ENCODE measurements at regions not wholly inside any gene's neighbourhood (a gene's known extent, or its start where the extent isn't known, plus 50 kb on each side); places are given as distances from the start of the nearest gene placed in this dataset.

DNA sequence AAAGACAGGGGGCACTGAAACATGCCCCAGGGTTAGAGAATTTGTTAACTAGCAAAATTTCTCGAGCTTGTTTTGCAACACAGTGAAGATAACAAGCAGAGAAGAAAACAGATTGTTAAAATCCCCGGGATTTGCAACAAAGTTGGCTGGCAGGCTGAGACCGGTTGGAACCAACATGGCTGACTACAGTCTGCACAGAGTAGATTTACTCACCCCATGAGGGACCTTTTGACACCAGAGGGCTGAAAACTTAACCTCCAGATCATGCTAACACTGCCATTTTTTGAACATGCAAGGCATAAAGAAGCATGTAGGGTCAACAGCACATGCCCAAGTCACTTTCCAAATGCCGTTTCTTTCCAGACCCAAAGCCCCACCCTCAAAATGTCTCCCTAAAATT lies 95.2 kb upstream of the TMEM26 start:
- TF ChIP-seq, protein P1, sequence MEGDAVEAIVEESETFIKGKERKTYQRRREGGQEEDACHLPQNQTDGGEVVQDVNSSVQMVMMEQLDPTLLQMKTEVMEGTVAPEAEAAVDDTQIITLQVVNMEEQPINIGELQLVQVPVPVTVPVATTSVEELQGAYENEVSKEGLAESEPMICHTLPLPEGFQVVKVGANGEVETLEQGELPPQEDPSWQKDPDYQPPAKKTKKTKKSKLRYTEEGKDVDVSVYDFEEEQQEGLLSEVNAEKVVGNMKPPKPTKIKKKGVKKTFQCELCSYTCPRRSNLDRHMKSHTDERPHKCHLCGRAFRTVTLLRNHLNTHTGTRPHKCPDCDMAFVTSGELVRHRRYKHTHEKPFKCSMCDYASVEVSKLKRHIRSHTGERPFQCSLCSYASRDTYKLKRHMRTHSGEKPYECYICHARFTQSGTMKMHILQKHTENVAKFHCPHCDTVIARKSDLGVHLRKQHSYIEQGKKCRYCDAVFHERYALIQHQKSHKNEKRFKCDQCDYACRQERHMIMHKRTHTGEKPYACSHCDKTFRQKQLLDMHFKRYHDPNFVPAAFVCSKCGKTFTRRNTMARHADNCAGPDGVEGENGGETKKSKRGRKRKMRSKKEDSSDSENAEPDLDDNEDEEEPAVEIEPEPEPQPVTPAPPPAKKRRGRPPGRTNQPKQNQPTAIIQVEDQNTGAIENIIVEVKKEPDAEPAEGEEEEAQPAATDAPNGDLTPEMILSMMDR (IDR thresholded peaks at IDR 0.05) = no peak
- TF ChIP-seq POLR2A (IDR thresholded peaks at IDR 0.05) = no peak

All from thyroid gland (tissue), 4 donors.